Stimulated activated naive CD8-positive, alpha-beta T cell treated with anti-CD3 and anti-CD28 coated beads, Interleukin-15, Interleukin-2, amounts not matched to agents 100 U/mL and 50 U/mL, for 24 hours (primary cell): ENCODE measurements at regions not wholly inside any gene's neighbourhood (a gene's known extent, or its start where the extent isn't known, plus 50 kb on each side); places are given as distances from the start of the nearest gene placed in this dataset.

Source experiments
- ATAC-seq: fragments of 150-1000 bp; cut with Tn5 transposase; one replicate; pipeline ENCODE4 v1.10.0; 2021
- DNase-seq: peaks from one replicate; pipeline ENCODE4 v3.0.0; 2021

DNA sequence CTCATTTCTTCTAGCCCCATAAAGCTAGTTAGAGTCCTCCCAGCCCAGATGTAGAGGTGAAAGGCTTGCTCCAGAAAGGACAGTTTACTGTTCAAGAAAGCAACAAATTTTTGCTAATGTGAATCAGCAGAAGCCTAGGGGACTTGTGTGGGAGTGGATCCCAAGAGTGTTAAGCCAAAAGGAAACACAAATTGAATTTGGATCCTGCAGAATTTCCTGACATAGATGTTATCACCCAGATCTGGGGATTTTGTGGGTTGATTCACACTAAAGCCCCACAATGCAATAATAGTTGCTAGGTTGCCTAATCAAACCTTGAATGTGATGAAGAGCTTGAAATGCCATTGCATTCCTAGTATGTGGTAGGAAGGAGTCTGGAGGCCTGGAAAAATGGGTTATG lies 135.2 kb upstream of the HS3ST3A1 start:
- DNase-seq (no peak), ATAC-seq (no peak)

DNA sequence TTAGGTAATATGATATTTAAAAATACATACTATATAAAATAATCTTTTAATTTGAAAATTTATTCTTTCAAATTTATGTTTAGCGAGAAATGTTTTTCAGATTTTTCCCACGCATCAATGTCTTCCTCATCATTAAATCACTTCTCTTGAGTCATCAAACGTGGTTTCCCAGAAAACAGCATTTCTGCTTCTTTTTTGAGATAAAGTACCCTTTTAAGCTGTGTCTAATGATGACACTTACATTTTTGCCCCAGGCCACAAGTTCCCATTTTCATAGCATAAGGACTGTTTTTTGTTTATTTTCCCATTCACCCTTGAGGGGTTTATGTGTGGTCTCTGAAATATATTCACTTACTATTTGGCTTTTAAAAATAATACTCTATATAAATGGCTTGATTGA lies 139.0 kb upstream of the HS3ST3A1 start:
- no peak for DNase-seq

DNA sequence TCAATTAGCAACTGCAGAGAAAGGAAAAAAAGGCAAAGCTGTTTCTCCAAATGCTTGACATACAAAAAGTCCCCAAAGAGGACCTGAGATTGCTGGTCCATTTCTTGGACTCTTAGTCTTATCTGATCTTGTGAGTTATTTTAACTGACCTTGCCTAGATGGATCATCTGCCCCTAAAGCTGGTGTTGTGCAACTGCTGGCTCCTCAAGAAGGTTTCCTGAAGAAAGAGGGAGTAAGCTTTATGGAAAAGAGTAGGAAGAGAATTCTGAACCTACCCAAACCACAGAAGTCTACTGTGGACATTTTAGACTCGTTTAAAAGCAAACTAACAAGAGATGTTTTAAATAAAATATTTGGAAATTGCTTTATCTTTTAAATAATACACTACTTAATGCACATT lies 140.0 kb upstream of the HS3ST3A1 start:
- ATAC-seq (no peak), DNase-seq (no peak)

More for the DNA sequence above, 139.0 kb upstream of the HS3ST3A1 start:
- no peak for ATAC-seq

DNA sequence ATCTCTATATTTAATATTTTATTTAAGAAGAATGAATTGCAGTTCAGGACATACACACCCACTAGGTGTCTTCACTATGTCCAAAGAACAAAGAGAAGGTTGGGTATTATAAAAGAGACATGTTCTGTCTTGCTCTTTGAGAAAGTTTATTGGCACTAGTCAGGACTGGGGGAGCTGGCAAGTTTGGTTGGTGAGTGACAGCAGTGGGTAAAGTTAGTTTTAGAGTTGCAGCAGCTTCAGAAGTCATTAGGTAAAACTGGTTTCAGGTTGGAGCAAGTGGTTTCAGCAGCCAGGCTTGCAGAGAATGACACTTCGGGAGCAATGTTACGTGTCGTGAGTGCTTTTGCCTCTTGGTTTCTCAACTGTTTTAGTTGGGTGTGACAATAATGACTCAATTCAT lies 142.2 kb upstream of the HS3ST3A1 start:
- no peak for DNase-seq

DNA sequence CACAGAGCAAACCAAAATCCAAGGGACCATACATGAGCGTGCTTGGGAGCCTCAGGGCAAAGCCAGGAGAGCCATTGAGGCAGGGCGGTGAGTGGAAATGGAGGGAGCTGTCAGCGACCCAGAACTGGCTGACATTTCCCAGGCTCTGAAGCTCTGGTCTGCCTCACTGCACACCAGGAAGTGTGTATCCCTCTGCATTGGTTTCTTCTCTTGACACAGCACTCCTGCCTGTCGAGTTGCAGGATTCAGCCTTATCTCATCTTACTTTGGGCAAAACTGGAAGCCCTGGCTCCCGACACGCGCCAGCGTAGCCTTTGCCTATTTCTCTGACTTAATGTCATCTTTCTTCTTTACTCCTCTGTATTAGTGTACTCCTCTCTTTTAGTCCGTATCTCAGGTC lies 144.7 kb upstream of the HS3ST3A1 start:
- ATAC-seq, result no peak
- no peak for DNase-seq

More for the DNA sequence above, 142.2 kb upstream of the HS3ST3A1 start:
- no peak for ATAC-seq

DNA sequence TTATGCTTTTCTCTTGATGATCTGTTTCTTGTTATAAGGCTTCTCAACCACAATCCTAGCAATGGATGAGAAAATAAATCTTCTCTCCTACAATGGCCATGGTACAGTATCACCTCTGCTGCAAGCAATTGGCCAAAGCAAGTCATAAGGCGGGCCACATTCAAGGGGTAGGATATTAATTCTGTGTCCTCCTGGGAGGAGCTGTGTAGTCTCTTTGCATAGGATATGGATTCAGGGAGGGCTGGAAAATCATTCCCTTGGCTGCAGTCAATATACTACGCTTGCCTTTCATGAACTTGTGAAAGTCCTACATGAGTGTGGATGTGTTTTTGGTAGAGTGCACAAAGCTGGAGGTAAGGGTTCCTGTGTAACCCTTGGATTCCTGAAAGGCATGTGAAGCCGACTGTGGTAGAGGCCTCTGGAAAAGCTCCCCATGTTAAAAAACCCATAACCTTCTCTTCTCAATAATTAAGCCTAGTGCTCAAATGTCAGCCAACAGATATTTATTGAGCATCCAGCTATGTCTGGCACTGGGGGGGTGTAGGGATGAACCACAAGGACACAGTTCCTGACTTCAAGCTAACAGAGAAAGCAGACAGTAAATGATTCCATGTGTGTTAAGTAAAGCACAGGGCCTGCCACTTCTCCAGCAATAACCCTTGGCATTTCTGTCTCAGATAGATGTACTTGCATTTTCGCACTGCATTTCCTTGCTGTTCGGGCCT lies 147.6 kb upstream of the HS3ST3A1 start:
- ATAC-seq (no peak), DNase-seq (no peak)

DNA sequence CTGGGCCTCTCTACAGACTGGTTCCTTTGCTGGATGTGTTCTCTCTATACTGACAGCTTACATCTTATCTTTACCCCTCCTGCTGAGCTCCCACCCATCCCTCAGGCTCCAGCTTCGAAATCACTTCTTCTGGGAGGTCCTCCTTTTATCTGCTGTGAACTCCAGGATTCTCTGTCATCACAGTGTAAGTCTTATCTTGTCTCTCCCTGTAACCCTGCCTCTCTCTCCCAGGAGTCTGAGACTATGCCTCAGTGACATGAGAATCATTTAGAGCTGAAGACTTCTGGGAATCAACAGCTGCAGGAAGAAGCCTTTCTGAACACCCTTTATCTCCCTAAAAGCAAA lies 148.1 kb upstream of the HS3ST3A1 start:
- ATAC-seq (no peak), DNase-seq (no peak)

DNA sequence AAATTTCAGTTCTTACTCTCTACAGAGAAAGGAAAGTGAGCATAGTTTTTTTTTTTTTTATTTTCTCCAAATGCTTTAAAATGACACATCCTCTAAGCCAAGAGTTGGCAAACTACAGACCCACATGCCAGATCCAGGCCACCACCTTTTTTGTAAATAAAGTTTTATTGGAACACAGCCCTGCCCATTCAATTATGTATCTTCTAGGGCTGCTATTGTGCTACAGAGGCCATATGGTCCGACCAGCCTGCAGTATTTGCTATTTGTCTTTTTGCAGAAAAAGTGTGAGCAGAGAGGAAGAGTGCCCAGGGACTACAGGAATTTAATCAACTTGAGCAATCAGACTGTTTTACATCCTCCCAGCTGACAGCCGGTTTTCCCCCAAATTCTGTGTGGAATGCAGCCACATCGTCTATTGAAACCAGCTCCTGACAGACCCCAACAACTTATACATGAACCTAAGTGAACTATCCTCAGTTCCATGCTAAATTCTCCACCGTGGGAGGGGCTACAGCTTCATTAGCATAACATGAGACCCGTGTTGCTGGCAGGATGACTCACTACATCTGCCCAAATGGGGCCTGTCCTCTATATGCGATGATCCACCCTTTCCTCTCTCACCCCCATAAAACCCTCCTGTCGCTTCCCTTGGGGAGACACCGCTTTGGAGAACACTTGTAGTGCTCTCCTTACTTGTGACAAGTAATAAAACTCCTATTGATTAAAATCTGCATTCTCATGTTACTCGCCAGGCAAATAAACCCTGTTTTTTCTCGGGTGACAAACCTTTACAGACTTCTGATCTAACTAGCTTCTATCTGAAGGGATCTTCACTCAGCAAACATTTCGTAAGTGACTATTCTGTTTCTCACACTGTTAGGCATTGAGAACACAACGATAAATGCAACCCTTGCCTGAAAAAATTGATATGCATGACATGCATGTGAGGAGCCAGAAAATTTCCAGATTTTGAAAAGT lies 149.4 kb upstream of the HS3ST3A1 start:
- no peak for ATAC-seq
- no peak for DNase-seq

DNA sequence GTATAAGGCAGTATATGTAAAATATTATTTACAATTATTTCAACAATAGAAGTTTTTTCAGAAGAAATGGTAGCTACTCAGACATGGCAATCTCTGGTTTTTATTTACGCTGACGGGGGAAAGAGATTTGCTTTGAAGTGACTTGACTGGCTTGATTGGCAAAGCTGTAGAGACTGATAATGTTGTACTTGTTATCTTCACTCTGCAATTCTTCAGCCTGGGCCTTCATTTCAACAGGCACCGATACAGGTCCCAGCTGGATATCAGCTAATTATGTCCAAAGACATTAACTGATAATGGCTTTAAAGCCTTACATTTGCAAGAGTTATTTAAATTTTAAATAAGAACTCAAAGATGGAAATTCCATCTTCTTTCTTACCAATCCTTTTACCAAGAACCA lies 151.4 kb upstream of the HS3ST3A1 start:
- no peak for DNase-seq
- no peak for ATAC-seq

DNA sequence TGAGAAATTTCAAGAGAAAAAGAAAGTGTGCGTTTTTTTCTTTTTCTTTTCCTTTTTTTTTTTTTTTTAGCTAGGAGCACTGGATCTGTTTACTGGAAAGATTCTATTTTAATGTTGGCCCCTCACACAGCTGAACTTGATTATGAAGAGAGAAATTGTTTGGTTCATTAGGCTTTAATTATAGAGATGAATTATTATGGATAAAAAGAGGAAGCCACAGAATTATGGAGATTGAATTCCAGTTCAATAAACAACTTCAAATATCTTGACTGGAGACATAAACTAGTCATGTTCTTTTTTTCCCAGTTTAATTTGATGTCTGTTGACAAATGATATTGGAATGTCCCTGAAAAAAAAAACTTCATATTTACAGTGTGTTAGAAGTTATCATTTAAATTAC lies 152.0 kb upstream of the HS3ST3A1 start:
- ATAC-seq, result no peak
- no peak for DNase-seq

DNA sequence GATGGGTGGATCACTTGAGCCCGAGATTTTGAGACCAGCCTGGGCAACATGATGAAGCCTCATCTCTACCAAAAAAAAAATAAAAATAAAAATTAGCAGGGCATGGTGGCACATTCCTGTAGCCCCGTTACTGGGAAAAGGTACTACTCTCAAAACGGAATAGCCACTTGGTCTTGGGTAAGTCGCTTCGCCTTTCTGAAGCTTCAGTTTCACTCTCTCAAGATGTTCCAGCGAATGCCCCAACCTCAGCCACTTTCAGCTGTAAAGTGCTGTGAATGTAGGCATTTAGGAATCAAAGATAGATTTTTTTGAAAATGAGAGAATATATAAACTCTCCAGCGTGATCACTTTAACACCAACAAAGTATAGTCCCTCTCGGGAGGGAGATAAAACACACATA lies 154.1 kb upstream of the HS3ST3A1 start:
- ATAC-seq (no peak), DNase-seq (no peak)

DNA sequence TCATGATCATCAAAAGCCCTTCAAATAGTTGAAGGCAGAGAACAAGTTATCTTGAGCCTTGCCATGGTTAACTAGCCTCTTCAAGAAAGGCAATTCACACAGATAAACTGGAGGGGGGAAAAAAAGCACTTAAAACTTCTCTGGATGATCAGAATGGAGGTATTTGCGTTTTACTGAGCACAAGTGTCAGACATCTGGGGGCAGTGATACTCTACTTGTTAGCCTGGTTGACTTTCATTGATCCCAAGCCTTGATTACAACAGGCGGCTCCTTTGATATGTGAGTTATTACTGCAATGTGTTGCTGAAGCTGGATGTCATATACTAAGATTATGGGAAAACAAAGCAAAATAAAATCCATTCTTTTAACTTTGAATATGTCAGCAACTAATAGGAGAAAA lies 155.0 kb upstream of the HS3ST3A1 start:
- DNase-seq (no peak), ATAC-seq (no peak)

DNA sequence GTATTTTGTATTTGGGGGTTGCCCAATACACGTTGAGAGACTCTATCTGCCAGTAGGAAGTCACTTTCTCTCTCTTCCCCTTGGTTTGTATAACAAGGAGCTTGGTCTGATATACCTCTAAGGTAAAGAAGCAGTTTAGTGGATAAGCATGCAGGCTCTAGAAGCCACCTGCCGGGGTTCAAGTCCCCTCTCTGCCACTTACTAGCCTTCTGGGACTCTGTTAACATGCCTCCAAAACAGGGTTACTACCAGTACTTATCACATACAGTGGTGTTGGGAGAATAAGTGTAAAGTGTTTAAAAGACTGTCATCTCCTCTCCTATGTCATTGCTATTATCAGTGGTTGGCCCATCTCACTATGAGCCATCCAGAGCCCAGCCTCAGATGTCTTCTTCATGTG lies 156.1 kb upstream of the HS3ST3A1 start:
- ATAC-seq (no peak), DNase-seq (no peak)

DNA sequence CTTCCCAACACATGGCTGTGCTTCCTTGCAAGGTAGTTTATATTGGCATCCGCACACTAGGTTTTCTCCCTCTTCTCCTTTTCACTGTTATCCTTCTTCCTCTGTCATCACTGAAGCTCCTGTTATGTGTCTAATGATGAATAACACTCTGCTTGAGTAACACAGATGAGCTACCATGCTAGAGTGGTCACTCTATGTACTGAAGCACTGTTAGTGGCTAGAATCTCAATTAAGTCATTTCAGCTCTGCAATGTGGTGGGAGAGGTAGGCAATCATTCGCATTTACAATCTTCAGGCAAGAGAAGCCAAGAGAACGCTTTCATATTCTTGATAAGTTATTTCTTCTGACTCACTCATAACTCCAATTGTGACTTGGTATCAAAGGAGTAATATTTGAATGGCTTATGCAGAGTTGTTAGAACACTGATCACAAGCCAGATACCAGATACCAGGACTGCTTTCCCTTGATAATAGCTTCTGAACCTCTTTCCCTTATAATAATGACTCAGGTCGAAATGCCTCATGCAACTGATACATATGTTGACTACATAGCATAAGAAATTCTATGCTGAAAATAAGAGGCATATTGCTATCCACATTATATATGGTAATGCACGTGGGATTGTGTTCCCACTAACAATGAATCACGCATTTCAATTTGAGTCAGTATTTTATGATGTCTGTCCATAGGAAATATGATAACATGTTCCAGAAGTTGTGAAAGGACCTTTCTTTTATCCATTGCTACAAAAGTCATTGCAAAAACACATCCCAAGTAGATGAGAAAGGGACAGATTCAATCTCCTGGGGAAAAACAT lies 158.0 kb upstream of the HS3ST3A1 start:
- DNase-seq (no peak), ATAC-seq (no peak)

DNA sequence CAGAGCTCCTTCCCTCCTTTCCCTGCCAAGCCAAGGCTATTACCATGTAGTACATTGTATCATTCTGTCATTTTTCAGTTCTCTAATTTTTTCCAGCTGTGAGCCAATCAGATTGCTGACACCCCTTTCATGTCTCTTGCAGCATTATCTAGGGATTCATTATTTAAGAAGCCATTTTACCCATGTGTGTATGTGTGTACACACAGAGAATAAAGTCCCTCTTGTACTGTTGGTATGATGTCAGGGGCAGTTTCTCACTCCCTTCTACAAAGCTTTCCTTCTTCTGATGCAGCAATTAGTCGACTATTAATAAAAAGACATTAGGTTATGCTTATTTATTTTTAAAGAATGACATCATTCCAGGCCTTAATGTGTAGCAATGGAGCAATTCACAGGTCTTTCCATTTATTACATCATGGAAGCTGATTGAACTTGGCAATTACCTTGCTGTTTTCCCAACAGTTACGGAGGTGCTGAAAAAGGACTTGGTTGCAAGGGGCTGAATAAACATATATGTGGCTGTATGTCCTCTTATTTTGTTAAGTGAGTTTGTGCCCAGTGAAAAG lies 159.4 kb upstream of the HS3ST3A1 start:
- ATAC-seq, result no peak
- no peak for DNase-seq

DNA sequence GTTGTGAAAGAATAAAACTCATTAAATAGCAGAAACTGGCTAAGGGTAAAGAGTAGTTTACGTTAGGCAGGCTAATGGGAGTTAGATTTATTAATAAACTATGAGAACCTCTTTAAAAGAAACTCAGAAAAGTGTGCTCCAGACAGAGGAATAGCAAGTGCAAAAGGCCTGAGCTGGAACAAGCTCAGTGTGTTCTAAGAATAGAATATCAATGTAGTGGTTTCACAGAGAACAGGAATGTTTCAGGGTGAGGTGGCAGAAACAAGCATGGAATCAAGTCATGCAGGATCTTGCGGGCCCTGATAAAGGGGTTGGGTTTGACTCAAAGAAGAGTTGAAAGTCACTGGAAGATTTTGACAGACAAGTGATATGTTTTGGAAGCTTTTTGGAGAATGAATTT lies 164.0 kb upstream of the HS3ST3A1 start:
- ATAC-seq (no peak), DNase-seq (no peak)

DNA sequence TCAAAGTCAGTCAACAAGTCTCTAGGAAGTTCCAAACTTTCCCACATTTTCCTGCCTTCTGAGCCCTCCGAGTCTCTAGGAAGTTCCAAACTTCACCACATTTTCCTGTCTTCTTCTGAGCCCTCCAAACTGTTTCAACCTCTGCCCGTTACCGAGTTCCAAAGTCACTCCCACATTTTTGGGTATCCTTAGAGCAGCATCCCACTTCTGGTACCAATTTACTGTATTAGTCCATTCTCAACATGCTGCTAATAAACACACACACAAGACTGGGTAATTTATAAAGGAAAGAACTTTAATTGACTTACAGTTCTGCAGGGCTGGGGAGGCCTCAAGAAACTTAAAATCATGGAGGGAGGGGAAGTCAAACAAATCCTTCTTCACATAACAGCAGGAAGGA lies 169.0 kb upstream of the HS3ST3A1 start:
- ATAC-seq, result no peak
- no peak for DNase-seq

DNA sequence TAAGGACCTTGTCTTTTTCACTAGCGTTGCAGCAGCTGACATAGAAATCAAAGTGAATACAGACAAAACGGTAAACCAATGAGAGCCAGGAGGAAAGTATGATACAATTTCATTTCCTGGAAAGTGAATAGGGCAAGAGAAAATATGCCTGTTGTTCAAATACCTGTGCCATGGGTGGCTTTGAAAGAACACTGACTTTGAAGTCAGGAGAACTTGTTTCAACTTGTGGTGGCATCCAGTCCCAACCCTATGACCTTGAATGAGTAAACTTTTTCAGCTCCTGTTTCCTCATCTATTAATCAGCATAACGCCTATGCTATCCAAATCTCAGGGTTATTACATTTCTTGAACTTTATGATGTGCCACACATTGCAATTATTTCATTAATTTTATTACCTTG lies 173.7 kb upstream of the HS3ST3A1 start:
- no peak for DNase-seq

DNA sequence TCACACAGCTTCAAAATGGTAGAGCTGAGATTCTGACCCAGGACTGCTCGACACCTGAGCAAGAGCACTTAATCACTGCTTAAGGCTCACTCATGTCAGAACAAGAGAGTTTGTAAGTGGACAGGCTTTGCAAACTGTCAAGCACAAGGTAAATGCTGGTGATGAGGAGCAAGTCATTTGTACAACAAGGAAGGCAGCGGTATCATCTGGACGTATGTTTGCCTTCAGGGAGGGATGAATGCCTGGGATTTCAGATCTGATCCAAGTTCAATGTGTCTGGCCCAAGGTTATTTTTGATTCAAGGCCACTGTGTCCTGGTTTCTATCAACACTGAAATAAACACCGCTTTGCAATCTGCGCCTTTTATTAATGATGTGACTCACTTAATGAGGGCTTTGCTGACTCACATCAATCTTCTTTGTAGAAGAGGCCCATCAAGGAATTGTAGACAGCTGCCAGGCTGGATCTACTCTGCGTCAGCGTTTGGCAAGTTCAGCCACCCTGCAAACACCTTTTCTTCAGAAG lies 174.4 kb upstream of the HS3ST3A1 start:
- no peak for ATAC-seq
- DNase-seq, result no peak

More for the DNA sequence above, 173.7 kb upstream of the HS3ST3A1 start:
- no peak for ATAC-seq

DNA sequence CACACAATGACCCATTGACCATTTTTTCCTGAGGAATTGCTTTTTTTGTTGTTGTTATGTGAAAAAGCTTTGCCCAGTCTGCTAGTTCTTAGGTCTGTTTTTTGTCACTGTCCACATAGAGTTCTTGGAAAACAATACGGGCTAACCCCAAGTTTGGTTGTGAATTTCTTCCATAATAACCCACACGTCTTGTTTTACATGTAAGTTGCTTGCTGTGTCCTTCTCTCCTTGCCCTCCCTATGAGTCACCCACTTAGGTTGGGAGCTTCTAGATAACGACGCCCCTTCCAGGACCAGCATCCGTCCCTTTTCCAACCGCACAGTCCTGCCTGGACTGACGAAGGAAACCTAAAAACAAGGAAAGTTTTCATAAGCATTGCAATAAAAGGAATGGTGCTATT lies 175.3 kb upstream of the HS3ST3A1 start:
- DNase-seq, result no peak

DNA sequence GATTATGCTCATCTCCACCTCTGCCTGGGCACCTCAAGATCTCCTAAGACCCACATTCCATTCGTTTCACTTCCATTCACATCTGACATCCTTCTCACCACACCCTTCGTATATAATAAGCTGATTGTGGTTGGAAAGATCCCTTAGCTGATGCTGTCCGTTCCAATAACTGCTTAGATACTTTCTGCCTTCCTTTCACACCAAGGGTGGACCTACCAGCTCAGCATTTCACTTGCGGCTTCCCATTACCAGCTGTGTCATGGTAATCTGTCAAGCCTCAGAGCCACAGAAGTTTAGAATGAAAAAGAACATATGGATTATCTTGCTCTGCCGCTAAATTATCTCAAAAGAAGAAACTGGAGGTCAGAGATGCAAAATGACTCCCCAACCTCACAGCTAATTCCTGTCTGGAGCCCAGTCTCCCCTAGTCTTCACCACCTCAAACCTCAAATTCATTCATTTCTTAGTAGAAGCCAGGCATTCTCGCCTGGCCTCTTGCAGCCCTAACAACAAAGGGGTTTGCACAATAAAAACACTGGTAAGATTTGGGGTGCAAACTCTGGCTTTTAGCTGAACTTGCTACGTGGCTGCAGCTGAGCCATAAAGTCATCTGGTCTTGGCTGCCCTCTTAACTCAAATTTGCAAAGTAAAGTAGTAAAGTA lies 182.8 kb upstream of the HS3ST3A1 start:
- DNase-seq (no peak), ATAC-seq (no peak)

More for the DNA sequence above, 175.3 kb upstream of the HS3ST3A1 start:
- no peak for ATAC-seq
